Vagina (tissue), 2 donors: ENCODE measurements at regions not wholly inside any gene's neighbourhood (a gene's known extent, or its start where the extent isn't known, plus 50 kb on each side); places are given as distances from the start of the nearest gene placed in this dataset. TPM values are rescaled to one million over a fixed set of nuclear protein-coding genes. Genes with fewer than 3 reads are reported as not detected.

Experiments used
- DNase-seq, 2 donors: peaks; one replicate each; pipeline ENCODE4 v3.0.0-alpha.2; 2017; ENCODE audit errors: extremely low spot score in 2 of 2
- H3K27ac ChIP-seq: fragments of 200-600 bp; sonication (generic); one replicate; pipeline ENCODE4 v1.5.1; 2019
- H3K27me3 ChIP-seq: fragments of 200-600 bp; sonication (generic); one replicate; pipeline ENCODE4 v1.5.1; 2019
- H3K36me3 ChIP-seq, 2 donors: fragments of 200-600 bp; sonication (generic); one replicate each; pipeline ENCODE4 v1.5.1; 2017 to 2019
- H3K4me1 ChIP-seq: fragments of 200-600 bp; sonication (generic); one replicate; pipeline ENCODE4 v1.5.1; 2019
- H3K4me3 ChIP-seq, 2 donors: fragments of 200-600 bp; sonication (generic); 1 replicate in 1 of 2; 2 replicates in 1 of 2; pipeline ENCODE4 v1.5.1; 2016 to 2019
- H3K9me3 ChIP-seq: fragments of 200-600 bp; sonication (generic); one replicate; pipeline ENCODE4 v1.5.1; 2019
- POLR2A ChIP-seq, 2 donors: fragments of 450-650 bp; IDR thresholded peaks; one replicate each; pipeline ENCODE4 v1.6.1; 2017; ENCODE audit warnings: antibody characterized with exemption in 2 of 2, mild to moderate bottlenecking in 2 of 2, moderate library complexity in 2 of 2
- POLR2AphosphoS5 ChIP-seq, 2 donors: sonication (generic); formaldehyde crosslinking; IDR thresholded peaks; one replicate each; pipeline ENCODE4 v1.9.0; 2017; ENCODE audit warnings: antibody characterized with exemption in 2 of 2, mild to moderate bottlenecking in 2 of 2, low read depth in 1 of 2; ENCODE audit not compliant: insufficient read depth in 1 of 2
- intact Hi-C: fragments of 100-400 bp; cut with DNase I; formaldehyde crosslinking; loops from one replicate; pipeline ENCODE4 v1.15.1; 2023
- small RNA-seq: library from RNA; depleted of rRNA; stranded (forward); fragments of <200 nt; gene quantifications from one replicate; pipeline ENCODE3, GENCODE V24; 2016
- TF ChIP-seq, protein P1 (sequence below), 3 experiments: fragments of 450-650 bp in 2 of 3; fragments of 200-600 bp in 1 of 3; sonication (generic) in 1 of 3; IDR thresholded peaks; one replicate each; pipeline ENCODE4 v1.5.1; 2017 to 2019; ENCODE audit warnings: antibody characterized with exemption in 3 of 3, mild to moderate bottlenecking in 2 of 3, moderate library complexity in 2 of 3

DNA sequence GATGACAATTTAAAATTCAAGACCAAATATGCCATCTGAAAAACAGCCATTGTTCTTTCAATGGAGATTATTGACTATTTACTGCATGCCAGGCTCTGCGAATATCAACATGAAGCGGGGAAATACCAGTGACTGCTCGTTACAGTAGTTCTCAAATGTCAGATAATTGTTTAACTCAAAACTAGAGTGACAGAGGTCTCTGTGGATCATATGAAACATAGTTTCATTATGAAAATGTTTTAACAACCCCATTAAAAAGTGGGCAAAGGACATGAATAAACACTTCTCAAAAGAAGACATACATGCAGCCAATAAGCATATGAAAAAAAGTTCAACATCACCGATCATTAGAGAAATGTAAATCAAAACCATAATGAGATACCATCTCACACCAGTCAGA lies 50.0 kb upstream of the GPR149 start:
- TF ChIP-seq POLR2AphosphoS5 (IDR thresholded peaks at IDR 0.05; ENCODE audit: insufficient read depth in 1 of 2, low read depth in 1 of 2) (no peak), POLR2A (IDR thresholded peaks at IDR 0.05) (no peak)
- TF ChIP-seq, protein P1, sequence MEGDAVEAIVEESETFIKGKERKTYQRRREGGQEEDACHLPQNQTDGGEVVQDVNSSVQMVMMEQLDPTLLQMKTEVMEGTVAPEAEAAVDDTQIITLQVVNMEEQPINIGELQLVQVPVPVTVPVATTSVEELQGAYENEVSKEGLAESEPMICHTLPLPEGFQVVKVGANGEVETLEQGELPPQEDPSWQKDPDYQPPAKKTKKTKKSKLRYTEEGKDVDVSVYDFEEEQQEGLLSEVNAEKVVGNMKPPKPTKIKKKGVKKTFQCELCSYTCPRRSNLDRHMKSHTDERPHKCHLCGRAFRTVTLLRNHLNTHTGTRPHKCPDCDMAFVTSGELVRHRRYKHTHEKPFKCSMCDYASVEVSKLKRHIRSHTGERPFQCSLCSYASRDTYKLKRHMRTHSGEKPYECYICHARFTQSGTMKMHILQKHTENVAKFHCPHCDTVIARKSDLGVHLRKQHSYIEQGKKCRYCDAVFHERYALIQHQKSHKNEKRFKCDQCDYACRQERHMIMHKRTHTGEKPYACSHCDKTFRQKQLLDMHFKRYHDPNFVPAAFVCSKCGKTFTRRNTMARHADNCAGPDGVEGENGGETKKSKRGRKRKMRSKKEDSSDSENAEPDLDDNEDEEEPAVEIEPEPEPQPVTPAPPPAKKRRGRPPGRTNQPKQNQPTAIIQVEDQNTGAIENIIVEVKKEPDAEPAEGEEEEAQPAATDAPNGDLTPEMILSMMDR (IDR thresholded peaks at IDR 0.05) = no peak
- intact Hi-C loops = no loop called here

More for the DNA sequence above, 50.0 kb upstream of the GPR149 start:
- no peaks in the 10 kb centered on the region for H3K36me3 ChIP-seq
- no peak overlapping the region for H3K27ac ChIP-seq
- H3K27me3 ChIP-seq = no peaks in the 10 kb centered on the region
- H3K4me1 ChIP-seq = no peaks in the 10 kb centered on the region
- no peaks in the 10 kb centered on the region for H3K9me3 ChIP-seq
- H3K4me3 ChIP-seq = no peak overlapping the region
- DNase-seq = no peak

Small RNA genes lying in the stretch of these regions (small RNA-seq; reads per million reads assigned to genes)
- gene DYNLL1P5 = not detected
